ENCODE measurements at regions not wholly inside any gene's neighbourhood (a gene's known extent, or its start where the extent isn't known, plus 50 kb on each side); places are given as distances from the start of the nearest gene placed in this dataset.

DNA sequence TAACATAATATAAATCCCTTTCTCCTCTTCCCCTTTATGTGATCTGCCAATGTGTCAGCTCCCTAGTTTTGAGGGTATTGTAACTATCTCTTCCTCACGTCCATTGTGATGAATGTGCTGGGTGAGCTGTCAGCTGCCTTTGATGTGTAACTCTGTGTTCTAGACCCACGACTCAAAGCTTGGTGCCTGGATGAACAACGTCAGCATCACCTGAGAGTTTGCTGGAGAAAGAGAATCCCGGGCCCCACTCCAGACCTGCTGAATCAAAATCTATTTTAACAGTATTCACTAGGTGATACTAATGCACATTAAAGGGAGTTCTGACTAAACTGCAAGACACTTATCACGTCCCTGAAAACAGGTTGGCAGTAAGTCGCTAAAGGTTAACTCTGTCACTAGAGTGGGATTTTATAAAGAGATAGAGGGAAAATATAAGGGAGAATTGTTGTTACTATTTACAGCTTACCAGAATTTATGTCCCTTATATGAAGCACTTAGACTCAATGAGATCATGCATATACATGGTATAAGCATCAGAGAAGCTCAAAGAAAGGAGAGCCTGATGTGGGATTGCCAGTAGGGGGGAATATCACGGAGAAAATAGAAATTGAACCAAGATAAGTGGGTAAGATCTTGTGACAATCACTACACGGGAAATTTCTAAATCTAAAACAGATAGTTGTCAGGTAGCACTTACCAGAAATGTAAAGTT is 423.8 kb upstream of the SLC30A5 start:
- TF ChIP-seq YY1 (tag by site-specific recombination; IDR thresholded peaks at IDR 0.05), result no peak
- TF ChIP-seq, protein P1, sequence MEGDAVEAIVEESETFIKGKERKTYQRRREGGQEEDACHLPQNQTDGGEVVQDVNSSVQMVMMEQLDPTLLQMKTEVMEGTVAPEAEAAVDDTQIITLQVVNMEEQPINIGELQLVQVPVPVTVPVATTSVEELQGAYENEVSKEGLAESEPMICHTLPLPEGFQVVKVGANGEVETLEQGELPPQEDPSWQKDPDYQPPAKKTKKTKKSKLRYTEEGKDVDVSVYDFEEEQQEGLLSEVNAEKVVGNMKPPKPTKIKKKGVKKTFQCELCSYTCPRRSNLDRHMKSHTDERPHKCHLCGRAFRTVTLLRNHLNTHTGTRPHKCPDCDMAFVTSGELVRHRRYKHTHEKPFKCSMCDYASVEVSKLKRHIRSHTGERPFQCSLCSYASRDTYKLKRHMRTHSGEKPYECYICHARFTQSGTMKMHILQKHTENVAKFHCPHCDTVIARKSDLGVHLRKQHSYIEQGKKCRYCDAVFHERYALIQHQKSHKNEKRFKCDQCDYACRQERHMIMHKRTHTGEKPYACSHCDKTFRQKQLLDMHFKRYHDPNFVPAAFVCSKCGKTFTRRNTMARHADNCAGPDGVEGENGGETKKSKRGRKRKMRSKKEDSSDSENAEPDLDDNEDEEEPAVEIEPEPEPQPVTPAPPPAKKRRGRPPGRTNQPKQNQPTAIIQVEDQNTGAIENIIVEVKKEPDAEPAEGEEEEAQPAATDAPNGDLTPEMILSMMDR (tag by site-specific recombination; IDR thresholded peaks at IDR 0.05), result no peak
- no peak for TF ChIP-seq ZNF324 (tag by site-specific recombination; IDR thresholded peaks at IDR 0.05)
- no peak for TF ChIP-seq ZNF248 (tag by site-specific recombination; IDR thresholded peaks at IDR 0.05)
- TF ChIP-seq SP2 (tag by site-specific recombination; IDR thresholded peaks at IDR 0.05), result no peak
- TF ChIP-seq OVOL3 (tag by site-specific recombination; IDR thresholded peaks at IDR 0.05), result no peak
- no peak for TF ChIP-seq MEIS1 (CRISPR knock-in tag; IDR thresholded peaks at IDR 0.05; ENCODE audit: borderline replicate concordance)
- TF ChIP-seq, protein P2, sequence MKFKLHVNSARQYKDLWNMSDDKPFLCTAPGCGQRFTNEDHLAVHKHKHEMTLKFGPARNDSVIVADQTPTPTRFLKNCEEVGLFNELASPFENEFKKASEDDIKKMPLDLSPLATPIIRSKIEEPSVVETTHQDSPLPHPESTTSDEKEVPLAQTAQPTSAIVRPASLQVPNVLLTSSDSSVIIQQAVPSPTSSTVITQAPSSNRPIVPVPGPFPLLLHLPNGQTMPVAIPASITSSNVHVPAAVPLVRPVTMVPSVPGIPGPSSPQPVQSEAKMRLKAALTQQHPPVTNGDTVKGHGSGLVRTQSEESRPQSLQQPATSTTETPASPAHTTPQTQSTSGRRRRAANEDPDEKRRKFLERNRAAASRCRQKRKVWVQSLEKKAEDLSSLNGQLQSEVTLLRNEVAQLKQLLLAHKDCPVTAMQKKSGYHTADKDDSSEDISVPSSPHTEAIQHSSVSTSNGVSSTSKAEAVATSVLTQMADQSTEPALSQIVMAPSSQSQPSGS (tag by site-specific recombination; IDR thresholded peaks at IDR 0.05; ENCODE audit: low read depth), result no peak
